WTC11 (cell line): ENCODE measurements at regions not wholly inside any gene's neighbourhood (a gene's known extent, or its start where the extent isn't known, plus 50 kb on each side); places are given as distances from the start of the nearest gene placed in this dataset.

ENCODE experiments used
- ATAC-seq: fragments of 200-7000 bp; cut with Tn5 transposase; 2 replicates; pipeline ENCODE4 v1.10.0; 2021; ENCODE audit warnings: mild to moderate bottlenecking, moderate library complexity
- CTCF ChIA-PET: fragments of 300-600 bp; sonication (Branson Sonifier 250); formaldehyde crosslinking; loops from one replicate; lab custom pipeline; 2021; ENCODE audit warnings: antibody characterized with exemption; lab: Charles Lee
- POLR2A ChIA-PET: fragments of 350-600 bp; sonication (Branson Sonifier 250); formaldehyde crosslinking; loops from one replicate; lab custom pipeline; 2021; ENCODE audit warnings: antibody characterized with exemption; lab: Charles Lee
- DNase-seq: peaks from one replicate; pipeline ENCODE4 v3.0.0; 2021; ENCODE audit warnings: low spot score
- H3K27ac Mint-ChIP-seq: 2 replicates; pipeline ENCODE4 v1.8.0; 2021; ENCODE audit warnings: mixed read lengths
- H3K27me3 Mint-ChIP-seq: 2 replicates; pipeline ENCODE4 v1.8.0; 2021; ENCODE audit warnings: low read depth, mild to moderate bottlenecking, moderate library complexity, mixed read lengths
- H3K36me3 Mint-ChIP-seq: 2 replicates; pipeline ENCODE4 v1.8.0; 2021; ENCODE audit warnings: mixed read lengths
- H3K4me1 Mint-ChIP-seq: 2 replicates; pipeline ENCODE4 v1.8.0; 2022; ENCODE audit warnings: mixed read lengths
- H3K4me3 Mint-ChIP-seq: 2 replicates; pipeline ENCODE4 v1.8.0; 2021; ENCODE audit warnings: mild to moderate bottlenecking, moderate library complexity, mixed read lengths
- H3K9me3 Mint-ChIP-seq: 2 replicates; pipeline ENCODE4 v1.8.0; 2021; ENCODE audit warnings: mixed read lengths
- ATF2 ChIP-seq: sonication (generic); formaldehyde crosslinking; IDR thresholded peaks from 2 replicates; pipeline ENCODE4 v1.8.1; 2022; ENCODE audit warnings: low read depth, missing genetic modification reagents, borderline replicate concordance
- CREB1 ChIP-seq: sonication (generic); formaldehyde crosslinking; IDR thresholded peaks from 2 replicates; pipeline ENCODE4 v1.8.0; 2023; ENCODE audit warnings: mild to moderate bottlenecking, missing genetic modification reagents
- EMX1 ChIP-seq: fragments of 250-450 bp; sonication (Bioruptor Pico); IDR thresholded peaks from 2 replicates; pipeline ENCODE4 v1.8.0; 2021; ENCODE audit warnings: mild to moderate bottlenecking
- ERG ChIP-seq: fragments of 250-450 bp; sonication (Bioruptor Pico); IDR thresholded peaks from 2 replicates; pipeline ENCODE4 v1.8.0; 2021; ENCODE audit warnings: mild to moderate bottlenecking
- FOXP4 ChIP-seq: sonication (generic); formaldehyde crosslinking; IDR thresholded peaks from 2 replicates; pipeline ENCODE4 v1.8.0; 2022; ENCODE audit warnings: mild to moderate bottlenecking, missing genetic modification reagents
- HMGA2 ChIP-seq: fragments of 250-450 bp; sonication (Bioruptor Pico); IDR thresholded peaks from 2 replicates; pipeline ENCODE4 v1.4.0; 2021; ENCODE audit warnings: mild to moderate bottlenecking, moderate library complexity
- JAZF1 ChIP-seq: fragments of 250-450 bp; sonication (Bioruptor Pico); IDR thresholded peaks from 2 replicates; pipeline ENCODE4 v1.9.0; 2021; ENCODE audit warnings: moderate library complexity, mild to moderate bottlenecking, inconsistent platforms
- NFE2L1 ChIP-seq: sonication (generic); formaldehyde crosslinking; IDR thresholded peaks from 2 replicates; pipeline ENCODE4 v1.8.1; 2023; ENCODE audit warnings: missing genetic modification reagents
- NFYB ChIP-seq: sonication (generic); formaldehyde crosslinking; conservative IDR thresholded peaks from 2 replicates; pipeline ENCODE4 v1.8.0; 2022; ENCODE audit warnings: low read depth, missing genetic modification reagents
- NR3C1 ChIP-seq: sonication (generic); formaldehyde crosslinking; conservative IDR thresholded peaks from 2 replicates; pipeline ENCODE4 v1.8.1; 2023; ENCODE audit warnings: low read depth, mild to moderate bottlenecking, missing genetic modification reagents
- PREB ChIP-seq: sonication (generic); formaldehyde crosslinking; IDR thresholded peaks from 2 replicates; pipeline ENCODE4 v1.8.1; 2022; ENCODE audit warnings: mild to moderate bottlenecking, missing genetic modification reagents, moderate library complexity, borderline replicate concordance
- SOX15 ChIP-seq: fragments of 250-450 bp; sonication (Bioruptor Pico); IDR thresholded peaks from 2 replicates; pipeline ENCODE4 v1.9.0; 2021; ENCODE audit warnings: mild to moderate bottlenecking
- STAT6 ChIP-seq: sonication (generic); formaldehyde crosslinking; conservative IDR thresholded peaks from 2 replicates; pipeline ENCODE4 v1.8.1; 2023; ENCODE audit warnings: mild to moderate bottlenecking, low read depth, missing genetic modification reagents, moderate library complexity
- ZMAT4 ChIP-seq: fragments of 250-450 bp; sonication (Bioruptor Pico); IDR thresholded peaks from 2 replicates; pipeline ENCODE4 v1.9.0; 2021; ENCODE audit warnings: mild to moderate bottlenecking
- ZNF416 ChIP-seq: fragments of 250-450 bp; sonication (Bioruptor Pico); IDR thresholded peaks from 2 replicates; pipeline ENCODE4 v1.9.0; 2021; ENCODE audit warnings: mild to moderate bottlenecking, inconsistent platforms
- ZNF425 ChIP-seq: fragments of 250-450 bp; sonication (Bioruptor Pico); conservative IDR thresholded peaks from 2 replicates; pipeline ENCODE4 v1.9.0; 2021; ENCODE audit warnings: mild to moderate bottlenecking
- ZNF532 ChIP-seq: fragments of 250-450 bp; sonication (Bioruptor Pico); IDR thresholded peaks from 2 replicates; pipeline ENCODE4 v1.9.0; 2021; ENCODE audit warnings: mild to moderate bottlenecking, borderline replicate concordance

- H3K4me1 Mint-ChIP-seq: peaks cover 51% of the 10 kb centered on the region
- TF ChIP-seq STAT6 (CRISPR knock-in tag): no peak
- TF ChIP-seq EMX1 (CRISPR knock-in tag): no peak
- TF ChIP-seq SOX15 (CRISPR knock-in tag): no peak
- TF ChIP-seq NFYB (CRISPR knock-in tag): no peak
- TF ChIP-seq ZNF425: no peak
- no peak for TF ChIP-seq NFE2L1 (CRISPR knock-in tag)
- no peak for TF ChIP-seq ATF2 (CRISPR knock-in tag)
- TF ChIP-seq HMGA2 (CRISPR knock-in tag): no peak
- TF ChIP-seq CREB1 (CRISPR knock-in tag): no peak
- TF ChIP-seq ERG (CRISPR knock-in tag): no peak
- TF ChIP-seq JAZF1 (CRISPR knock-in tag): no peak
- TF ChIP-seq PREB (CRISPR knock-in tag): no peak
- no peak for TF ChIP-seq ZNF416 (CRISPR knock-in tag)
- H3K27me3 Mint-ChIP-seq: peaks cover 3% of the 10 kb centered on the region; the same call in 1 of the 2 replicates
- ATAC-seq: peak; percentile 73
- POLR2A ChIA-PET: no interaction called here
- no peak overlapping the region for H3K27ac Mint-ChIP-seq
- DNase-seq: no peak
- H3K36me3 Mint-ChIP-seq: no peaks in the 10 kb centered on the region
- H3K4me3 Mint-ChIP-seq: no peak overlapping the region
- 0 out of 2 replicates have a peak, but pooled peaks cover 3% of the 10 kb centered on the region for H3K9me3 Mint-ChIP-seq
- CTCF ChIA-PET: no interaction called here
These were observed 985.5 kb downstream of the FSTL5 start for GRCh38 chr4:161178310-161178709.

GRCh38 chr4:161172396-161173026, 991.3 kb downstream of the FSTL5 start:
- Mint-ChIP-seq H3K9me3 (no peaks in the 10 kb centered on the region), H3K36me3 (no peaks in the 10 kb centered on the region), H3K27me3 (peaks cover 3% of the 10 kb centered on the region; the same call in 1 of the 2 replicates), H3K4me1 (peaks cover 19% of the 10 kb centered on the region), H3K4me3 (no peak overlapping the region), H3K27ac (no peak overlapping the region)
- CTCF ChIA-PET: no interaction called here
- POLR2A ChIA-PET: no interaction called here
- ATAC-seq: no peak
- DNase-seq: no peak
- TF ChIP-seq FOXP4 (CRISPR knock-in tag): no peak
- TF ChIP-seq ZNF532 (CRISPR knock-in tag): no peak
- no peak for TF ChIP-seq NR3C1 (CRISPR knock-in tag)
- no peak for TF ChIP-seq HMGA2 (CRISPR knock-in tag)
- no peak for TF ChIP-seq ZMAT4 (CRISPR knock-in tag)
